ENCODE measurements at regions not wholly inside any gene's neighbourhood (a gene's known extent, or its start where the extent isn't known, plus 50 kb on each side); places are given as distances from the start of the nearest gene placed in this dataset.
A peak's percentile ranks its signal among the peaks of the same experiment; 100 is the strongest.

- Histone ChIP-seq H3K36me3 (replicated peaks in 1 of 2) (no peaks in the 10 kb centered on the region), H3K27ac (no peak overlapping the region), H3K4me3 (no peak overlapping the region), H3K27me3 (no peaks in the 10 kb centered on the region), H3K4me1 (replicated peaks in 1 of 2) (no peaks in the 10 kb centered on the region), H3K9me3 (replicated peaks in 1 of 3) (no peaks in the 10 kb centered on the region)
- no peak for DNase-seq
- WGBS, 4 donors = 39 to 51% (median 43%) methylated on average over 2 of the region's 2 CpGs
- intact Hi-C loops (cut with DNase I) = no loop called here
- TF ChIP-seq POLR2A (IDR thresholded peaks at IDR 0.05) (no peak), CTCF (IDR thresholded peaks at IDR 0.05) (no peak)
Measured at GRCh38 chr13:72412481-72412880, 314.9 kb downstream of the MZT1 start.

- Histone ChIP-seq H3K27me3 (no peaks in the 10 kb centered on the region), H3K4me3 (no peak overlapping the region), H3K36me3 (replicated peaks in 1 of 2) (no peaks in the 10 kb centered on the region), H3K4me1 (replicated peaks in 1 of 2) (peaks cover 8 to 15% of the 10 kb centered on the region in 2 donors), H3K27ac (peak overlapping the region in 2 of 5 donors; percentile 11 to 45), H3K9me3 (replicated peaks in 1 of 3) (no peaks in the 10 kb centered on the region)
- intact Hi-C loops (cut with DNase I) = no loop called here
- peak in 1 of 7 donors; percentile 16 for DNase-seq
- 33 to 55% (median 45%) methylated on average over 1 of the region's 1 CpG for WGBS, 4 donors
- TF ChIP-seq POLR2A (IDR thresholded peaks at IDR 0.05) = no peak
- TF ChIP-seq CTCF (IDR thresholded peaks at IDR 0.05) = no peak
Measured at GRCh38 chr13:72405441-72405840, 322.0 kb downstream of the MZT1 start.

- H3K27me3 ChIP-seq = no peaks in the 10 kb centered on the region
- no peaks in the 10 kb centered on the region for H3K9me3 ChIP-seq (replicated peaks in 1 of 3)
- WGBS, 4 donors = 82 to 88% (median 85%) methylated on average over 3 of the region's 3 CpGs
- H3K4me3 ChIP-seq = no peak overlapping the region
- H3K27ac ChIP-seq = no peak overlapping the region
- intact Hi-C loops (cut with DNase I) = no loop called here
- TF ChIP-seq CTCF (IDR thresholded peaks at IDR 0.05) = no peak
- no peak for TF ChIP-seq POLR2A (IDR thresholded peaks at IDR 0.05)
- no peaks in the 10 kb centered on the region for H3K36me3 ChIP-seq (replicated peaks in 1 of 2)
- H3K4me1 ChIP-seq (replicated peaks in 1 of 2) = peaks cover 8 to 15% of the 10 kb centered on the region in 2 donors
- DNase-seq = no peak
Measured at GRCh38 chr13:72403396-72404010, 323.9 kb downstream of the MZT1 start.

GRCh38 chr13:72400856-72401255 is 326.6 kb downstream of the MZT1 start:
- intact Hi-C loops (cut with DNase I) = no loop called here
- 70 to 82% (median 78%) methylated on average over 3 of the region's 3 CpGs for WGBS, 4 donors
- no peak for DNase-seq

More at GRCh38 chr13:72400856-72401255, 326.6 kb downstream of the MZT1 start:
- Histone ChIP-seq H3K4me3 (no peak overlapping the region), H3K36me3 (replicated peaks in 1 of 2) (no peaks in the 10 kb centered on the region), H3K9me3 (replicated peaks in 1 of 3) (no peaks in the 10 kb centered on the region), H3K27ac (peak overlapping the region in 1 of 5 donors; percentile 2), H3K4me1 (replicated peaks in 1 of 2) (peaks cover 8 to 15% of the 10 kb centered on the region in 2 donors), H3K27me3 (no peaks in the 10 kb centered on the region)
- TF ChIP-seq POLR2A (IDR thresholded peaks at IDR 0.05) (no peak), CTCF (IDR thresholded peaks at IDR 0.05) (no peak)

All from adrenal gland (tissue), 9 donors.